ENCODE measurements at regions not wholly inside any gene's neighbourhood (a gene's known extent, or its start where the extent isn't known, plus 50 kb on each side); places are given as distances from the start of the nearest gene placed in this dataset.

- H2BK5ac ChIP-seq (ENCODE audit: low read depth, low read length, poor library complexity, severe bottlenecking), result no peak overlapping the region
- no peak overlapping the region for H4K8ac ChIP-seq (ENCODE audit: low read depth in 2 of 2, low read length in 2 of 2)
- H3K4me1 ChIP-seq (ENCODE audit: control insufficient read depth, insufficient read depth, low read length), result no peaks in the 10 kb centered on the region
- H2BK20ac ChIP-seq (ENCODE audit: low read depth, low read length), result no peak overlapping the region
- no peak overlapping the region for H3K23ac ChIP-seq (ENCODE audit: low read depth, low read length)
- H3K14ac ChIP-seq (replicated peaks; ENCODE audit: low read depth, low read length), result no peak overlapping the region
- no peaks in the 10 kb centered on the region for H4K20me1 ChIP-seq (ENCODE audit: insufficient read depth, low read length)
- H3K18ac ChIP-seq (ENCODE audit: low read depth, low read length), result no peak overlapping the region
- H3K4me3 ChIP-seq (ENCODE audit: insufficient read depth, low read depth, low read length), result no peak overlapping the region
- BruUV-seq (replicated peaks), result no TSS peak
- intact Hi-C loops (cut with micrococcal nuclease), result no loop called here
- no peak overlapping the region for H4K5ac ChIP-seq (ENCODE audit: low read depth, low read length)
- H2AK9ac ChIP-seq (replicated peaks; ENCODE audit: low read depth, low read length, poor library complexity), result no peak overlapping the region
- no peak overlapping the region for H3K4me2 ChIP-seq (ENCODE audit: low read depth, low read length)
- H3K36me3 ChIP-seq (ENCODE audit: control insufficient read depth, insufficient read depth, low read length), result no peaks in the 10 kb centered on the region
- no peaks in the 10 kb centered on the region for H3K9me1 ChIP-seq (ENCODE audit: insufficient read depth, low read length)
- no peak overlapping the region for H3K56ac ChIP-seq (ENCODE audit: extremely low read depth, insufficient read depth, low read length)
- dilution Hi-C loops (cut with HindIII; ENCODE audit: low sequenced_read_pairs, unreplicated experiment), result no loop called here
- H2AFZ ChIP-seq (replicated peaks; ENCODE audit: low read length, poor library complexity), result no peak overlapping the region
- no peak overlapping the region for H2AK5ac ChIP-seq (ENCODE audit: low read depth, low read length)
- no peaks in the 10 kb centered on the region for H3K79me1 ChIP-seq (ENCODE audit: low read depth in 1 of 2, low read length in 2 of 2)
- no peak for ATAC-seq (ENCODE audit: low read depth)
- H2BK15ac ChIP-seq (ENCODE audit: low read depth, low read length), result no peak overlapping the region
- no peaks in the 10 kb centered on the region for H3K9me3 ChIP-seq (ENCODE audit: control insufficient read depth, insufficient read depth, low read length)
- no peak overlapping the region for H3K9ac ChIP-seq (ENCODE audit: low read depth, low read length)
- CTCF ChIA-PET, result interaction anchor here (0.5 kb wide), 1 partner anchor 130 kb away, joined by 4 read pairs; no protein-coding TSS in a partner anchor
- H3K27me3 ChIP-seq (ENCODE audit: control insufficient read depth, insufficient read depth, low read length), result no peaks in the 10 kb centered on the region
- POLR2A ChIA-PET (ENCODE audit: unreplicated experiment), result no interaction called here
- WGBS, 2 experiments (ENCODE audit: extremely low coverage in 2 of 2, insufficient read length in 1 of 2), result 55% methylated on average over 2 of the region's 3 CpGs; no CpG with 5 or more reads in 1 of the 2 experiments
- no peak overlapping the region for H3K27ac ChIP-seq (ENCODE audit: insufficient read depth, low read length)
- in situ Hi-C loops (cut with MboI; ENCODE audit: low sequenced_read_pairs), result loop anchor here (10.0 to 25.0 kb wide), 2 partner anchors 405 to 693 kb away; partner anchors contain the start of gene SNRPB
- no peak for DNase-seq
- H3K4ac ChIP-seq (ENCODE audit: low read depth, low read length), result no peak overlapping the region
- TF ChIP-seq RAD21 (IDR thresholded peaks at IDR 0.05; ENCODE audit: low read length), result no peak
- TF ChIP-seq CHD1 (IDR thresholded peaks at IDR 0.05; ENCODE audit: low read depth, low read length), result no peak
- no peak for TF ChIP-seq FOS (IDR thresholded peaks at IDR 0.05; ENCODE audit: low read depth, low read length)
- TF ChIP-seq ELK1 (IDR thresholded peaks at IDR 0.05; ENCODE audit: borderline replicate concordance, low read depth, low read length), result no peak
- no peak for TF ChIP-seq CEBPB (IDR thresholded peaks at IDR 0.05; ENCODE audit: low read depth, low read length)
- TF ChIP-seq CTCF (conservative IDR thresholded peaks at IDR 0.05; ENCODE audit: low read depth, low read length), result no peak
- no peak for TF ChIP-seq RCOR1 (IDR thresholded peaks at IDR 0.05; ENCODE audit: insufficient replicate concordance, low read length)
- no peak for TF ChIP-seq MAZ (IDR thresholded peaks at IDR 0.05; ENCODE audit: borderline replicate concordance, low read depth, low read length)
- no peak for TF ChIP-seq USF2 (IDR thresholded peaks at IDR 0.05; ENCODE audit: low read depth, low read length)
- no peak for TF ChIP-seq MXI1 (IDR thresholded peaks at IDR 0.05; ENCODE audit: borderline replicate concordance, low read depth, low read length)
- no peak for TF ChIP-seq POLR2A (IDR thresholded peaks at IDR 0.05; ENCODE audit: low read depth, low read length)
- no peak for TF ChIP-seq NFE2L2 (IDR thresholded peaks at IDR 0.05; ENCODE audit: low read depth, low read length)
- no peak for TF ChIP-seq RFX5 (IDR thresholded peaks at IDR 0.05; ENCODE audit: low read depth, low read length)
- H2BK120ac ChIP-seq (ENCODE audit: low read depth, low read length), result no peak overlapping the region
- no peak overlapping the region for H4K91ac ChIP-seq (ENCODE audit: insufficient read depth, low read depth, low read length)
These were observed 111.9 kb upstream of the SIRPG start for GRCh38 chr20:1769491-1769890.

All from IMR-90 (cell line).